Lung (tissue), 11 donors: ENCODE measurements at regions not wholly inside any gene's neighbourhood (a gene's known extent, or its start where the extent isn't known, plus 50 kb on each side); places are given as distances from the start of the nearest gene placed in this dataset.
A peak's percentile ranks its signal among the peaks of the same experiment; 100 is the strongest.

ENCODE experiments used
- ATAC-seq: fragments of 200-7000 bp; cut with Tn5 transposase; one replicate; pipeline ENCODE4 v1.9.1; 2020; ENCODE audit warnings: moderate number of reproducible peaks; ENCODE audit not compliant: insufficient read depth, low FRiP score
- DNase-seq, 3 donors: peaks; one replicate each; pipeline ENCODE4 v3.0.0-alpha.2; 2013 to 2017
- H3K27ac ChIP-seq, 2 donors: one replicate each; pipeline ENCODE4 v1.5.1; 2013; ENCODE audit warnings: mild to moderate bottlenecking in 2 of 2, moderate library complexity in 2 of 2, control low read depth in 1 of 2, inconsistent platforms in 1 of 2, low read depth in 1 of 2, low read length in 1 of 2
- H3K27me3 ChIP-seq, 3 donors: one replicate each; pipeline ENCODE4 v1.5.1; 2013; ENCODE audit warnings: low read length in 2 of 3; ENCODE audit not compliant: control insufficient read depth in 3 of 3, insufficient read depth in 3 of 3
- H3K36me3 ChIP-seq, 4 donors: one replicate each; pipeline ENCODE4 v1.5.1; 2013; ENCODE audit warnings: low read length in 4 of 4, mild to moderate bottlenecking in 1 of 4, moderate library complexity in 1 of 4; ENCODE audit not compliant: control insufficient read depth in 4 of 4, insufficient read depth in 4 of 4
- H3K4me1 ChIP-seq, 5 donors: one replicate each; pipeline ENCODE4 v1.5.1; 2013; ENCODE audit warnings: low read length in 5 of 5, mild to moderate bottlenecking in 2 of 5, moderate library complexity in 1 of 5; ENCODE audit not compliant: control insufficient read depth in 5 of 5, insufficient read depth in 5 of 5
- H3K4me3 ChIP-seq: one replicate; pipeline ENCODE4 v1.5.1; 2013; ENCODE audit warnings: mild to moderate bottlenecking, control low read depth, moderate library complexity
- H3K9ac ChIP-seq, 2 donors: one replicate each; pipeline ENCODE4 v1.5.1; 2013; ENCODE audit warnings: low read length in 2 of 2, control low read depth in 1 of 2; ENCODE audit not compliant: insufficient read depth in 1 of 2
- H3K9me3 ChIP-seq, 4 donors: one replicate each; pipeline ENCODE4 v1.5.1; 2013; ENCODE audit warnings: low read length in 3 of 4, mild to moderate bottlenecking in 1 of 4, moderate library complexity in 1 of 4; ENCODE audit not compliant: control insufficient read depth in 4 of 4, insufficient read depth in 3 of 4
- WGBS, 2 donors: extraction: QIAGEN DNeasy Blood & Tissue Kit; methylation state at CpG; one replicate each; pipeline ENCODE4 v1.1.7; 2013; 5-methylcytosine and 5-hydroxymethylcytosine counted together
- TF ChIP-seq, protein P1 (sequence below): IDR thresholded peaks from 2 replicates; pipeline ENCODE4 v1.5.1; 2012; ENCODE audit warnings: mild to moderate bottlenecking; ENCODE audit errors: control extremely low read depth, extremely low read depth
- donor health status: control.
- donor health status: control.
- donor health status: Bipolar disorder and iron deficiency.
- donor health status: healthy.
- donor health status: DM: yes; HTN: yes; CAD: no.

DNA sequence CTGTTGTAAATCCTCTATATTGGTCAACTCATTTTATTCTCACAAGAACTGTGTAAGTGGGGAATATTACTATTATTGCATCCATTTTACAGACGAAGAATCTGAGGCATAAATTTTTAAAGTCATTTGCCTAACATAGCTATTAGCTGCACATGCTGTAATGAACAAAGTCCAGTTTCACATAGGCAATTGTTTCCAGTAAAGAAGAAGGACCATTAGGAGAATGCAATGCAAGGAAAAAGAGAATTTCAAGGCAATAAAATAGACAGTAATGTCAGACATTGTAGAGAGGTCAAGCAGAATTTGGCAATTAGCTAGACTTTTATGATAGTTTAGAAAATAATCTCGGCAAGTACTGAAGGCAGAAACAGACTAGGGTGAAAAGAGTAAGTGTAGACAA, 578.7 kb upstream of the NECTIN3 start:
- Histone ChIP-seq H3K36me3 (no peaks in the 10 kb centered on the region), H3K27me3 (no peaks in the 10 kb centered on the region), H3K4me3 (no peak overlapping the region), H3K9ac (no peak overlapping the region), H3K27ac (no peak overlapping the region), H3K4me1 (peaks cover 0 to 13% (median 0%) of the 10 kb centered on the region in 5 donors), H3K9me3 (peaks cover 0 to under 1% (median 0%) of the 10 kb centered on the region in 4 donors)
- 78 to 83% methylated on average over 2 of the region's 2 CpGs for WGBS, 2 donors
- TF ChIP-seq, protein P1, sequence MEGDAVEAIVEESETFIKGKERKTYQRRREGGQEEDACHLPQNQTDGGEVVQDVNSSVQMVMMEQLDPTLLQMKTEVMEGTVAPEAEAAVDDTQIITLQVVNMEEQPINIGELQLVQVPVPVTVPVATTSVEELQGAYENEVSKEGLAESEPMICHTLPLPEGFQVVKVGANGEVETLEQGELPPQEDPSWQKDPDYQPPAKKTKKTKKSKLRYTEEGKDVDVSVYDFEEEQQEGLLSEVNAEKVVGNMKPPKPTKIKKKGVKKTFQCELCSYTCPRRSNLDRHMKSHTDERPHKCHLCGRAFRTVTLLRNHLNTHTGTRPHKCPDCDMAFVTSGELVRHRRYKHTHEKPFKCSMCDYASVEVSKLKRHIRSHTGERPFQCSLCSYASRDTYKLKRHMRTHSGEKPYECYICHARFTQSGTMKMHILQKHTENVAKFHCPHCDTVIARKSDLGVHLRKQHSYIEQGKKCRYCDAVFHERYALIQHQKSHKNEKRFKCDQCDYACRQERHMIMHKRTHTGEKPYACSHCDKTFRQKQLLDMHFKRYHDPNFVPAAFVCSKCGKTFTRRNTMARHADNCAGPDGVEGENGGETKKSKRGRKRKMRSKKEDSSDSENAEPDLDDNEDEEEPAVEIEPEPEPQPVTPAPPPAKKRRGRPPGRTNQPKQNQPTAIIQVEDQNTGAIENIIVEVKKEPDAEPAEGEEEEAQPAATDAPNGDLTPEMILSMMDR, result no peak
- ATAC-seq, result no peak
- peak in 2 of 3 donors; percentile 17 to 21 for DNase-seq

DNA sequence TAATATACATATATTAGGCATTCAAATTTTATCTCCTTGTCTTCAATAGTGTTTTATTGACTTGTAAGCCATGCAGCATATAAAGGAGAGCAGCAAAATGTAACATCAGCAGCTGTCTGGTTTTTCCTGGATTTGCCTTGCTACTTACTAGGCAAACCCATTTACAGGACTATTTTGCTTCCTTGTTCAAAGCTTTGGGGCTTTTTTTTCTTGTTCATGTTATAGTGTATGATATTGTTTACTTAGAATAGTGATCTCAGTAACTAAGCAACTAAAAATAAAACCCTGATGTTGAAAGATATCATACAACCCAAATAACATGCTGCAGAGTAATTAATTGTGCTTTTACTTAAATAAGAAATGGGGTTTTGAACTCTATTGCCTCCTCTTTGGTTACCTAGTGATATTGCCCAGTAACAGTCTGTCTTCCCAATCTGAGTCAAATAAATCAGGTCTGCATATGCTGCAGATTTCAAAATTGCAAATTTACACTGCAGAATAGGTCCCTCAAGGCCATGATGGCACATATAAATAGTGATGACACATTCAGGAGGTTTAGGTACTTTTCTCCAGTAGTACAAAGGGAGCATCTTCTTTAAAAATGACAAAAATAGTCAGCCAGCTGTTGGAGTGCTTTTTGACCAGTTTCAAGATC, 578.1 kb upstream of the NECTIN3 start:
- Histone ChIP-seq H3K9ac (no peak overlapping the region), H3K9me3 (no peaks in the 10 kb centered on the region), H3K27me3 (no peaks in the 10 kb centered on the region), H3K36me3 (no peaks in the 10 kb centered on the region), H3K4me1 (peaks cover 0 to 13% (median 0%) of the 10 kb centered on the region in 5 donors), H3K27ac (no peak overlapping the region), H3K4me3 (no peak overlapping the region)
- TF ChIP-seq, protein P1, result no peak
- peak in 2 of 3 donors; percentile 40 to 59 for DNase-seq
- ATAC-seq, result no peak

- Histone ChIP-seq H3K27me3 (no peaks in the 10 kb centered on the region), H3K27ac (no peak overlapping the region), H3K9me3 (no peaks in the 10 kb centered on the region), H3K36me3 (no peaks in the 10 kb centered on the region), H3K4me1 (peaks cover 0 to 13% (median 0%) of the 10 kb centered on the region in 5 donors), H3K4me3 (no peak overlapping the region), H3K9ac (no peak overlapping the region)
- 66 to 79% methylated on average over 1 of the region's 1 CpG for WGBS, 2 donors
- no peak for ATAC-seq
- peak in 2 of 3 donors; percentile 72 to 83 for DNase-seq
- TF ChIP-seq, protein P1, result no peak
Measured at GRCh38 chr3:110494093-110494490, 577.5 kb upstream of the NECTIN3 start.

DNA sequence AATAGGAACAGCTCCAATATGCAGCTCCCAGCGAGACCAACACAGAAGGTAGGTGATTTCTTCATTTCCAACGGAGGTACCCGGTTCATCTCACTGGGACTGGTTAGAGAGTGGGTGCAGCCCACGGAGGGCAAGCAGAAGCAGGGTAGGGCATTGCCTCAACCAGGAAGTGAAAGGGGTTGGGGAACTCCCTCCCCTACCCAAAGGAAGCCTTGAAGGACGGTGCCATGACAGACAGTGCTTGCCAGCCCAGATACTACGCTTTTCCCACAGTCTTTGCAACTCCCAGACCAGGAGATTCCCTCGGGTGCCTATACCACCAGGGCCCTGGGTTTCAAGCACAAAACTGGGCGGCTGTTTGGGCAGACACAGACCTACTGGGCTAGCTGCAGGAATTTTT, 576.9 kb upstream of the NECTIN3 start:
- Histone ChIP-seq H3K36me3 (no peaks in the 10 kb centered on the region), H3K4me1 (peaks cover 0 to 13% (median 0%) of the 10 kb centered on the region in 5 donors), H3K27ac (no peak overlapping the region), H3K27me3 (no peaks in the 10 kb centered on the region), H3K9ac (no peak overlapping the region), H3K9me3 (no peaks in the 10 kb centered on the region), H3K4me3 (no peak overlapping the region)
- ATAC-seq (no peak), DNase-seq (no peak)
- TF ChIP-seq, protein P1, result no peak
- WGBS, 2 donors, result 85% methylated on average over 8 of the region's 8 CpGs
